ENCODE measurements at regions not wholly inside any gene's neighbourhood (a gene's known extent, or its start where the extent isn't known, plus 50 kb on each side); places are given as distances from the start of the nearest gene placed in this dataset.

DNA sequence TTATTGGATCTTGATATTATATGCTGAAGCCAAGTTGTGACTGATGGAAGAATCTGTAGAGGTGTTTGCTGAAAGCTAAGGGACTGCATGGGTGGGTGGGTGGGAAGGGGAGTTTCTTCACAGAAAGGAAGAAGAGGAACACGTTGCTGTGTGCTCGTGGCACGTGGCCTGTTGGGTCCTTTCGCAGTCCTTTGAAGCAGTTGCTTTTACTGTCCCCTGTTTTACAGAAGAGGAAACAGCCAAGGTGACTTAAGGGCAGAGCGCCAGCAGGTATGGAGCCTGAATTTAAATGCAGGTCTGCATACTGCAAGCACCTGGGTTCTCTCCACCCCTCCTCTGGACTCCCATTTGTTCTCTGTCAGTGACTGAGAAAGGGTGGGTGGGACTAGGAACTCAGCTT is 59.4 kb upstream of the PRR23C start (continued):
- no peak for TF ChIP-seq E2F1 (CRISPR knock-in tag; IDR thresholded peaks at IDR 0.05)
- no peak for TF ChIP-seq ZBTB43 (CRISPR knock-in tag; IDR thresholded peaks at IDR 0.05)
- TF ChIP-seq IRF2 (CRISPR knock-in tag; IDR thresholded peaks at IDR 0.05; ENCODE audit: borderline replicate concordance, low read depth): no peak
- no peak for TF ChIP-seq ATF6 (CRISPR knock-in tag; IDR thresholded peaks at IDR 0.05)
- TF ChIP-seq FOXJ3 (CRISPR knock-in tag; IDR thresholded peaks at IDR 0.05; ENCODE audit: borderline replicate concordance): no peak
- no peak for TF ChIP-seq JAZF1 (CRISPR knock-in tag; IDR thresholded peaks at IDR 0.05)
- TF ChIP-seq GTF2I (CRISPR knock-in tag; conservative IDR thresholded peaks at IDR 0.05): no peak

DNA sequence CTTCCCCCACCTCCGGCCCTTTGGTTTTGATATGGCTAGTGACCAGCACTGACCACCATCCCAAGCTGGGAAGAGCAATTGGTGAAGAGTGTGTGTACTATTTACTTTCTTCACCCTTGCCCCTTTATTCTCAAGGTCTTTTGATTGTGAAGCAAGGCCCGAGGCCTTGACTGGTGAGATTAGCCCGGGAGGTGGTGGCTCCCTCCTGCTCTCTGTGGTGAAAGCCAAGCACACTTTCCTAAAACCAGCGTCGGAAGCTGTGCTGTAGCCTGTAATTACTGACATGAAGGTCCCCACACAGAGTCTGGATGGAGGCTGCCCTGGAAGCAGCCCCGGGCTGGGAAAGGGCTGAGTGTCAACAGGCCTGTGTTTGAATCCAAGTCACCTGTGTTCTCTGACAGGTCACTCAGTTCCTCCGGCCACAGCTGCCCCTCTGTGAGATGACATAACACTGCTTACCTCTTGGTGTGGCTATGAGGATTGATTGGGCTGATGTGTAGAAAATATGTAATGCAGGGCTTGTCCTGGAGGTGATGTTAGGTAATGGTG is 60.5 kb upstream of the PRR23C start:
- ChIA-PET POLR2A (no interaction called here), CTCF (interaction anchor here (1.1 to 1.8 kb wide), 4 partner anchors 8 to 224 kb away, joined by 3 to 7 read pairs (median 4); no protein-coding TSS in a partner anchor)
- H3K27me3 Mint-ChIP-seq (ENCODE audit: low read depth): no peaks in the 10 kb centered on the region
- no peak overlapping the region for H3K4me3 Mint-ChIP-seq
- no peak overlapping the region for H3K27ac Mint-ChIP-seq
- peaks cover 3% of the 10 kb centered on the region; the same call in 1 of the 2 replicates for H3K4me1 Mint-ChIP-seq
- TF ChIP-seq ATF1 (CRISPR knock-in tag; IDR thresholded peaks at IDR 0.05): no peak
- no peak for TF ChIP-seq FOXK1 (CRISPR knock-in tag; IDR thresholded peaks at IDR 0.05)
- TF ChIP-seq JAZF1 (CRISPR knock-in tag; IDR thresholded peaks at IDR 0.05): no peak
- no peak for TF ChIP-seq ZBTB21 (CRISPR knock-in tag; IDR thresholded peaks at IDR 0.05; ENCODE audit: borderline replicate concordance)
- TF ChIP-seq ZNF425 (CRISPR knock-in tag; conservative IDR thresholded peaks at IDR 0.05): no peak
- no peak for TF ChIP-seq KAT7 (CRISPR knock-in tag; IDR thresholded peaks at IDR 0.05; ENCODE audit: borderline replicate concordance)
- no peak for TF ChIP-seq E2F4 (CRISPR knock-in tag; IDR thresholded peaks at IDR 0.05; ENCODE audit: borderline replicate concordance, low read depth)
- TF ChIP-seq MLX (CRISPR knock-in tag; IDR thresholded peaks at IDR 0.05): no peak
- no peak for TF ChIP-seq ZNF317 (CRISPR knock-in tag; IDR thresholded peaks at IDR 0.05; ENCODE audit: borderline replicate concordance, low read depth)
- no peak for TF ChIP-seq HMGA2 (CRISPR knock-in tag; IDR thresholded peaks at IDR 0.05)
- TF ChIP-seq ATF3 (CRISPR knock-in tag; conservative IDR thresholded peaks at IDR 0.05): no peak
- TF ChIP-seq, protein P1, sequence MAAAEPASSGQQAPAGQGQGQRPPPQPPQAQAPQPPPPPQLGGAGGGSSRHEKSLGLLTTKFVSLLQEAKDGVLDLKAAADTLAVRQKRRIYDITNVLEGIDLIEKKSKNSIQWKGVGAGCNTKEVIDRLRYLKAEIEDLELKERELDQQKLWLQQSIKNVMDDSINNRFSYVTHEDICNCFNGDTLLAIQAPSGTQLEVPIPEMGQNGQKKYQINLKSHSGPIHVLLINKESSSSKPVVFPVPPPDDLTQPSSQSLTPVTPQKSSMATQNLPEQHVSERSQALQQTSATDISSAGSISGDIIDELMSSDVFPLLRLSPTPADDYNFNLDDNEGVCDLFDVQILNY (CRISPR knock-in tag; IDR thresholded peaks at IDR 0.05): no peak
- H3K9me3 Mint-ChIP-seq: no peaks in the 10 kb centered on the region
- H3K36me3 Mint-ChIP-seq: no peaks in the 10 kb centered on the region
- DNase-seq (ENCODE audit: low spot score) (no peak), ATAC-seq (no peak)

Measured in WTC11 (cell line).